ENCODE measurements at regions not wholly inside any gene's neighbourhood (a gene's known extent, or its start where the extent isn't known, plus 50 kb on each side); places are given as distances from the start of the nearest gene placed in this dataset.
A peak's percentile ranks its signal among the peaks of the same experiment; 100 is the strongest.

GRCh38 chr21:28745131-28746016 lies 247.3 kb downstream of the LTN1 start (continued):
- no peak for TF ChIP-seq CHD4 (IDR thresholded peaks at IDR 0.05; ENCODE audit: insufficient read depth, insufficient replicate concordance, low read depth, low read length, poor library complexity, severe bottlenecking)
- TF ChIP-seq ID3 (CRISPR knock-in tag; IDR thresholded peaks at IDR 0.05), result no peak
- TF ChIP-seq ID3 (tag; IDR thresholded peaks at IDR 0.05), result peak; percentile 31; the same call in 1 of the 2 replicates
- peak; percentile 33; the same call in 1 of the 2 replicates for TF ChIP-seq TEAD4 (IDR thresholded peaks at IDR 0.05; ENCODE audit: low read length)
- no peak for TF ChIP-seq TEAD4 (CRISPR knock-in tag; IDR thresholded peaks at IDR 0.05; ENCODE audit: borderline replicate concordance)
- TF ChIP-seq L3MBTL2 (IDR thresholded peaks at IDR 0.05), result peak; percentile 52
- no peak for TF ChIP-seq MAZ (CRISPR knock-in tag; conservative IDR thresholded peaks at IDR 0.05 in 1 of 2, IDR thresholded peaks at IDR 0.05 in 1 of 2)
- TF ChIP-seq ARID2 (IDR thresholded peaks at IDR 0.05), result 0 out of 2 replicates have a peak, but pooled peaks have one; percentile 50
- TF ChIP-seq ZNF354B (CRISPR knock-in tag; IDR thresholded peaks at IDR 0.05), result no peak
- 0 out of 2 replicates have a peak, but pooled peaks have one; percentile 57 for TF ChIP-seq CBFB (CRISPR knock-in tag; IDR thresholded peaks at IDR 0.05)
- TF ChIP-seq NONO (IDR thresholded peaks at IDR 0.05; ENCODE audit: low read depth in 2 of 2, low read length in 1 of 2), result no peak
- TF ChIP-seq NR2F6 (CRISPR knock-in tag; IDR thresholded peaks at IDR 0.05), result no peak
- no peak for TF ChIP-seq ATF1 (CRISPR knock-in tag; IDR thresholded peaks at IDR 0.05)
- TF ChIP-seq ATF1 (tag; IDR thresholded peaks at IDR 0.05), result 0 out of 2 replicates have a peak, but pooled peaks have one; percentile 30
- no peak for TF ChIP-seq NKRF (IDR thresholded peaks at IDR 0.05; ENCODE audit: borderline replicate concordance)
- TF ChIP-seq JUNB (CRISPR knock-in tag; conservative IDR thresholded peaks at IDR 0.05), result no peak
- TF ChIP-seq SMC3 (conservative IDR thresholded peaks at IDR 0.05; ENCODE audit: insufficient read depth, low read depth, low read length), result peak; percentile 92
- TF ChIP-seq CTCF (IDR thresholded peaks at IDR 0.05 in 2 of 3, conservative IDR thresholded peaks at IDR 0.05 in 1 of 3; ENCODE audit: insufficient read depth in 2 of 3, low read depth in 1 of 3, low read length in 3 of 3), result peak; percentile 84 to 99 (median 91)
- TF ChIP-seq MAFG (tag; conservative IDR thresholded peaks at IDR 0.05), result no peak
- no peak for TF ChIP-seq ZC3H8 (IDR thresholded peaks at IDR 0.05)
- no peak for TF ChIP-seq ZNF121 (CRISPR knock-in tag; conservative IDR thresholded peaks at IDR 0.05)
- no peak for TF ChIP-seq HMG20A (CRISPR knock-in tag; conservative IDR thresholded peaks at IDR 0.05)
- TF ChIP-seq GABPA (tag; conservative IDR thresholded peaks at IDR 0.05; ENCODE audit: low read depth), result no peak
- no peak for TF ChIP-seq FOXJ2 (tag; IDR thresholded peaks at IDR 0.05)
- TF ChIP-seq RUNX1 (IDR thresholded peaks at IDR 0.05; ENCODE audit: low read depth), result no peak
- peak; percentile 97 to 99 for TF ChIP-seq RAD21 (CRISPR knock-in tag; conservative IDR thresholded peaks at IDR 0.05 in 1 of 2, IDR thresholded peaks at IDR 0.05 in 1 of 2)
